ENCODE measurements at regions not wholly inside any gene's neighbourhood (a gene's known extent, or its start where the extent isn't known, plus 50 kb on each side); places are given as distances from the start of the nearest gene placed in this dataset.

GRCh38 chr2:5360081-5360480 is 332.1 kb upstream of the SOX11 start:
- Histone ChIP-seq H3K27ac (replicated peaks in 1 of 4) (no peak overlapping the region), H3K36me3 (no peaks in the 10 kb centered on the region), H3K4me1 (no peaks in the 10 kb centered on the region), H3K4me3 (no peak overlapping the region), H3K27me3 (no peaks in the 10 kb centered on the region), H3K9me3 (no peaks in the 10 kb centered on the region)
- intact Hi-C loops (cut with DNase I): no loop called here
- TF ChIP-seq POLR2AphosphoS5 (IDR thresholded peaks at IDR 0.05): no peak
- no peak for TF ChIP-seq POLR2A (IDR thresholded peaks at IDR 0.05; ENCODE audit: low read depth)
- no peak for TF ChIP-seq EP300 (IDR thresholded peaks at IDR 0.05)
- no peak for TF ChIP-seq CTCF (IDR thresholded peaks at IDR 0.05)
- 83% methylated on average over 9 of the region's 9 CpGs for WGBS
- peak; percentile 80 for DNase-seq (ENCODE audit: extremely low spot score)

- H3K36me3 ChIP-seq: no peaks in the 10 kb centered on the region
- intact Hi-C loops (cut with DNase I): no loop called here
- no peak for DNase-seq (ENCODE audit: extremely low spot score)
- WGBS: 90% methylated on average over 4 of the region's 4 CpGs
- H3K9me3 ChIP-seq: no peaks in the 10 kb centered on the region
- no peak for TF ChIP-seq CTCF (IDR thresholded peaks at IDR 0.05)
- no peak for TF ChIP-seq EP300 (IDR thresholded peaks at IDR 0.05)
- no peak for TF ChIP-seq POLR2A (IDR thresholded peaks at IDR 0.05; ENCODE audit: low read depth)
- no peak for TF ChIP-seq POLR2AphosphoS5 (IDR thresholded peaks at IDR 0.05)
- no peak overlapping the region for H3K27ac ChIP-seq (replicated peaks in 1 of 4)
- H3K4me1 ChIP-seq: peaks cover 0 to 6% (median 2%) of the 10 kb centered on the region in 4 donors
- H3K27me3 ChIP-seq: no peaks in the 10 kb centered on the region
- no peak overlapping the region for H3K4me3 ChIP-seq
These were observed 327.8 kb upstream of the SOX11 start for GRCh38 chr2:5364361-5364760.

GRCh38 chr2:5365871-5366461 is 326.2 kb upstream of the SOX11 start:
- peak; percentile 90 for DNase-seq (ENCODE audit: extremely low spot score)
- intact Hi-C loops (cut with DNase I): loop anchor here (5.0 kb wide), 2 partner anchors 374 to 1404 kb away; no protein-coding TSS in a partner anchor
- Histone ChIP-seq H3K4me1 (peaks cover 0 to 6% (median 2%) of the 10 kb centered on the region in 4 donors), H3K4me3 (no peak overlapping the region), H3K27ac (replicated peaks in 1 of 4) (no peak overlapping the region), H3K27me3 (no peaks in the 10 kb centered on the region), H3K36me3 (no peaks in the 10 kb centered on the region), H3K9me3 (no peaks in the 10 kb centered on the region)
- TF ChIP-seq CTCF (IDR thresholded peaks at IDR 0.05): peak; percentile 62 to 87 (median 81)
- TF ChIP-seq POLR2AphosphoS5 (IDR thresholded peaks at IDR 0.05): no peak
- WGBS: 41% methylated on average over 20 of the region's 20 CpGs

- intact Hi-C loops (cut with DNase I): loop anchor here (5.0 kb wide), 2 partner anchors 375 to 1405 kb away; no protein-coding TSS in a partner anchor
- Histone ChIP-seq H3K27me3 (no peaks in the 10 kb centered on the region), H3K4me1 (peaks cover 0 to 6% (median 2%) of the 10 kb centered on the region in 4 donors), H3K27ac (replicated peaks in 1 of 4) (no peak overlapping the region), H3K4me3 (no peak overlapping the region), H3K9me3 (no peaks in the 10 kb centered on the region), H3K36me3 (no peaks in the 10 kb centered on the region)
- WGBS: 93% methylated on average over 6 of the region's 6 CpGs
- DNase-seq (ENCODE audit: extremely low spot score): peak; percentile 50
- TF ChIP-seq CTCF (IDR thresholded peaks at IDR 0.05) (no peak), EP300 (IDR thresholded peaks at IDR 0.05) (no peak), POLR2AphosphoS5 (IDR thresholded peaks at IDR 0.05) (no peak), POLR2A (IDR thresholded peaks at IDR 0.05; ENCODE audit: low read depth) (no peak)
These were observed 324.9 kb upstream of the SOX11 start for GRCh38 chr2:5367321-5367720.

DNA sequence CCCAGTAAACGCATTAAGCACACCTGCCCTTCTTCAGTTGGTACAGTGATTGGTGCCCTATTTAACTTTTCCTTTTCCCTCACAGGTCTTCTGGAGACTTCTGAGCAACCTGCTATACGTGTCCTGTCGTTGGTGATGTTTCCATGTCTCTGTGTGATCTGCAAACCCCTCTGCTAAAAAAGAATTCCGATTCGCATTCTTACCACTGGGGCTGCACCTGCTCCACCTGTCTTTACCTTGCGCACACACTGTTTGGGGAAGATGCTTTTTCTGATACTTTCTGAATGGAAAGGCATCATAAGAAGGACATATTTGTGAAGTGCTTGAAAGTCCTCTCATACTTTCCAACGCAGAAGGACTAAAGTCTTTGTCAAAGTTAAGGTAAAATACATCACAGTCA is 323.9 kb upstream of the SOX11 start:
- intact Hi-C loops (cut with DNase I): loop anchor here (5.0 kb wide), 2 partner anchors 376 to 1406 kb away; no protein-coding TSS in a partner anchor
- TF ChIP-seq POLR2AphosphoS5 (IDR thresholded peaks at IDR 0.05) (no peak), POLR2A (IDR thresholded peaks at IDR 0.05; ENCODE audit: low read depth) (no peak), EP300 (IDR thresholded peaks at IDR 0.05) (no peak), CTCF (IDR thresholded peaks at IDR 0.05) (no peak)
- WGBS: 87% methylated on average over 7 of the region's 7 CpGs
- peaks cover 0 to 6% (median 2%) of the 10 kb centered on the region in 4 donors for H3K4me1 ChIP-seq
- H3K9me3 ChIP-seq: no peaks in the 10 kb centered on the region
- no peak overlapping the region for H3K4me3 ChIP-seq
- peak; percentile 47 for DNase-seq (ENCODE audit: extremely low spot score)
- no peaks in the 10 kb centered on the region for H3K27me3 ChIP-seq
- no peak overlapping the region for H3K27ac ChIP-seq (replicated peaks in 1 of 4)
- H3K36me3 ChIP-seq: no peaks in the 10 kb centered on the region
